PC-9 (cell line): ENCODE measurements at regions not wholly inside any gene's neighbourhood (a gene's known extent, or its start where the extent isn't known, plus 50 kb on each side); places are given as distances from the start of the nearest gene placed in this dataset.
A peak's percentile ranks its signal among the peaks of the same experiment; 100 is the strongest.

Experiments
- BruUV-seq: library from RNA; stranded (reverse); fragments of 400-500 nt; replicated peaks from 2 replicates; lab custom pipeline; 2021; lab: Mats Ljungman, UMichigan
- CTCF ChIA-PET: fragments of 300-600 bp; sonication (Branson Sonifier 250); formaldehyde crosslinking; loops from one replicate; lab custom pipeline; 2022; ENCODE audit warnings: antibody characterized with exemption; lab: Charles Lee
- POLR2A ChIA-PET: fragments of 300-600 bp; sonication (Branson Sonifier 250); formaldehyde crosslinking; loops from one replicate; lab custom pipeline; 2022; ENCODE audit warnings: antibody characterized with exemption; ENCODE audit not compliant: unreplicated experiment; lab: Charles Lee
- DNase-seq, 2 experiments: peaks; one replicate each; pipeline versions ENCODE4 v3.0.0 to v3.0.0-alpha.2; 2015 to 2022; ENCODE audit warnings: mixed read lengths in 1 of 2
- H2AFZ ChIP-seq: fragments of 200-600 bp; sonication (generic); 2 replicates; pipeline ENCODE4 v1.8.1; 2017; ENCODE audit warnings: antibody characterized with exemption
- H3F3A ChIP-seq: fragments of 200-600 bp; sonication (generic); 2 replicates; pipeline ENCODE4 v1.8.1; 2017; ENCODE audit warnings: antibody characterized with exemption, mild to moderate bottlenecking, low read depth; ENCODE audit not compliant: insufficient read depth
- H3K27ac ChIP-seq: fragments of 200-600 bp; sonication (generic); 2 replicates; pipeline ENCODE4 v1.6.1; 2016; ENCODE audit warnings: mixed run types
- H3K27me3 ChIP-seq: fragments of 200-600 bp; sonication (generic); 2 replicates; pipeline ENCODE4 v1.6.1; 2016; ENCODE audit warnings: low read depth, mixed run types; ENCODE audit not compliant: insufficient read depth
- H3K36me3 ChIP-seq: fragments of 200-600 bp; sonication (generic); 2 replicates; pipeline ENCODE4 v1.6.1; 2016; ENCODE audit warnings: low read depth, mixed run types
- H3K4me1 ChIP-seq: fragments of 200-600 bp; sonication (generic); replicated peaks from 2 replicates; pipeline ENCODE4 v1.6.1; 2016; ENCODE audit warnings: mixed run types; ENCODE audit not compliant: insufficient read depth
- H3K4me2 ChIP-seq: fragments of 200-600 bp; sonication (generic); 2 replicates; pipeline ENCODE4 v1.6.1; 2017; ENCODE audit warnings: mixed run types
- H3K4me3 ChIP-seq: fragments of 200-600 bp; sonication (generic); 2 replicates; pipeline ENCODE4 v1.6.1; 2016; ENCODE audit warnings: mixed run types
- H3K79me2 ChIP-seq: fragments of 200-600 bp; sonication (generic); 2 replicates; pipeline ENCODE4 v1.6.1; 2017; ENCODE audit warnings: low read depth, mixed run types
- H3K9me2 ChIP-seq: fragments of 200-600 bp; sonication (generic); 2 replicates; pipeline ENCODE4 v1.8.1; 2017; ENCODE audit warnings: mild to moderate bottlenecking; ENCODE audit not compliant: insufficient read depth
- H3K9me3 ChIP-seq: fragments of 200-600 bp; sonication (generic); 2 replicates; pipeline ENCODE4 v1.8.1; 2016; ENCODE audit warnings: low read depth; ENCODE audit not compliant: insufficient read depth
- H4K20me1 ChIP-seq: fragments of 200-600 bp; sonication (generic); 2 replicates; pipeline ENCODE4 v1.8.1; 2017; ENCODE audit not compliant: insufficient read depth
- CTCF ChIP-seq: fragments of 200-600 bp; sonication (generic); conservative IDR thresholded peaks from 2 replicates; pipeline ENCODE4 v1.6.1; 2017; ENCODE audit warnings: mixed run types, antibody characterized with exemption, mild to moderate bottlenecking, moderate library complexity
- EZH2 ChIP-seq: fragments of 200-600 bp; sonication (generic); IDR thresholded peaks from 2 replicates; pipeline ENCODE4 v1.8.0; 2017; ENCODE audit warnings: antibody characterized with exemption, low read depth
- intact Hi-C: fragments of 100-400 bp; cut with micrococcal nuclease; formaldehyde crosslinking; loops from one replicate; pipeline ENCODE4 v1.10.0; 2022; ENCODE audit not compliant: unreplicated experiment

- no TSS peak for BruUV-seq
- intact Hi-C loops = no loop called here
- CTCF ChIA-PET = no interaction called here
Measured at GRCh38 chr3:161770484-161771386, 274.1 kb downstream of the OTOL1 start.

GRCh38 chr3:161781381-161781780 is 284.8 kb downstream of the OTOL1 start:
- H3K4me1 ChIP-seq = peaks cover 8% of the 10 kb centered on the region; the same call in 1 of the 2 replicates
- ChIA-PET POLR2A (no interaction called here), CTCF (no interaction called here)
- no peaks in the 10 kb centered on the region for H3K79me2 ChIP-seq
- no peaks in the 10 kb centered on the region for H3K9me3 ChIP-seq
- no peaks in the 10 kb centered on the region for H3K27me3 ChIP-seq
- intact Hi-C loops = no loop called here
- H3K4me3 ChIP-seq = no peak overlapping the region
- no peak for TF ChIP-seq CTCF
- no peak for TF ChIP-seq EZH2
- no peak overlapping the region for H3K27ac ChIP-seq
- H2AFZ ChIP-seq = peak overlapping the region; percentile 67; the same call in 1 of the 2 replicates
- no peaks in the 10 kb centered on the region for H4K20me1 ChIP-seq
- H3F3A ChIP-seq = no peaks in the 10 kb centered on the region
- BruUV-seq = no TSS peak
- no peaks in the 10 kb centered on the region for H3K36me3 ChIP-seq
- peak overlapping the region; percentile 49 for H3K4me2 ChIP-seq
- no peak for DNase-seq
- no peaks in the 10 kb centered on the region for H3K9me2 ChIP-seq

More at GRCh38 chr3:161770484-161771386, 274.1 kb downstream of the OTOL1 start:
- Histone ChIP-seq H3K4me1 (no peaks in the 10 kb centered on the region), H3K27ac (no peak overlapping the region), H4K20me1 (no peaks in the 10 kb centered on the region), H3K27me3 (no peaks in the 10 kb centered on the region), H3K36me3 (no peaks in the 10 kb centered on the region), H3K79me2 (no peaks in the 10 kb centered on the region), H2AFZ (no peak overlapping the region), H3F3A (no peaks in the 10 kb centered on the region), H3K9me3 (no peaks in the 10 kb centered on the region), H3K4me3 (no peak overlapping the region), H3K9me2 (peaks cover 3% of the 10 kb centered on the region; the same call in 1 of the 2 replicates), H3K4me2 (no peak overlapping the region)
- TF ChIP-seq CTCF (no peak), EZH2 (no peak)
- POLR2A ChIA-PET = interaction anchor here (0.6 kb wide), 1 partner anchor 1021 kb away, joined by 5 read pairs; no protein-coding TSS in a partner anchor
- no peak for DNase-seq

- Histone ChIP-seq H3K36me3 (no peaks in the 10 kb centered on the region), H4K20me1 (no peaks in the 10 kb centered on the region), H3K27me3 (no peaks in the 10 kb centered on the region), H3K9me2 (no peaks in the 10 kb centered on the region), H3F3A (no peaks in the 10 kb centered on the region), H3K4me3 (no peak overlapping the region), H3K79me2 (no peaks in the 10 kb centered on the region), H3K4me2 (no peak overlapping the region), H3K4me1 (no peaks in the 10 kb centered on the region), H3K27ac (no peak overlapping the region), H2AFZ (no peak overlapping the region), H3K9me3 (no peaks in the 10 kb centered on the region)
- DNase-seq = no peak
- POLR2A ChIA-PET = no interaction called here
- TF ChIP-seq EZH2 = no peak
- intact Hi-C loops = no loop called here
- no TSS peak for BruUV-seq
- CTCF ChIA-PET = no interaction called here
Measured at GRCh38 chr3:161793194-161793930, 296.8 kb downstream of the OTOL1 start.
